LHCN-M2 (cell line): ENCODE measurements at regions not wholly inside any gene's neighbourhood (a gene's known extent, or its start where the extent isn't known, plus 50 kb on each side); places are given as distances from the start of the nearest gene placed in this dataset.

Source experiments
- DNase-seq: peaks from one replicate; pipeline ENCODE4 v3.0.0-alpha.2; 2012; ENCODE audit warnings: low read depth

GRCh38 chr10:52440612-52441285 is 126.7 kb downstream of the DKK1 start:
- no peak for DNase-seq

GRCh38 chr10:52442576-52442975 is 128.5 kb downstream of the DKK1 start:
- DNase-seq = peak; percentile 68

GRCh38 chr10:52443419-52444388 is 129.6 kb downstream of the DKK1 start:
- DNase-seq = peak; percentile 95

GRCh38 chr10:52446391-52446790 is 132.3 kb downstream of the DKK1 start:
- no peak for DNase-seq

DNA sequence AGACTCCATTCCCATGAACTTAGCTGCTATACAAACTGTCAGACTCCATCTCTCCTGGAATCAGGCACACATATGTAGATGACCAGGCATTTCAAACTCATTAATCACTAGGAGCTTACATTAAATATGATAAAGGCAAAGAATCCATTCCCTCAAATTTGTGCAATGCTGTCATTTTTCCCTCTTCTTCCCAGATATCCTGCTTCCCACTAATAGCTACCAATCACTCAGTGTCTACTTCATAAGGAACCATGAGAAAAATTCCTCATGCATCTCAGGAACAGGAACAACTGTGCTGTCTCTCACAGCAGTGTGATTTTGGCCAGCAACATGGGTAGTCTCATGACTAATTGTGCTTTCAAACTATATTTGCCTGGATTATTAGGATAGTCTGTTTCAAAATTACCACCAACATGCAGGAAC is 133.9 kb downstream of the DKK1 start:
- DNase-seq = peak; percentile 86

GRCh38 chr10:52450762-52451291 is 136.7 kb downstream of the DKK1 start:
- no peak for DNase-seq

- DNase-seq = peak; percentile 73
Measured at GRCh38 chr10:52451817-52452216, 137.7 kb downstream of the DKK1 start.

- no peak for DNase-seq
Measured at GRCh38 chr10:52452600-52453493, 138.8 kb downstream of the DKK1 start.

DNA sequence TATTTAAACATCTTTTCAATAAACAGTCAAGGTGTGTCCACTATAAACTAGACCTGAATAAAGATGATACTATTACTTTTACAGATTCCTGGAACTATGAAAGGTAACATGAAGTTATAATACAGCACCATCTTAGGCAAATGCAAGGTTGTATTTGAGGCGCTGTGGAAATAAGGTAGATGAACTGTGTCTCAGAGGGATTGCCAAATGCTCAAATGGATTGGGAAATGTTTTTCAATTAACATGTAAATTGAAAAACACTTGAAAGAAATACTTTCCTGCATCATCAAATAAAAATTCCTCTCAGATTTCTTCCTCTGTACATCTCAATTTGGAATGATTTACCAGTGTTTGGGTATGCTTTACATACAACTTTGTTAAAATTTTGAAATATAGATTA is 139.4 kb downstream of the DKK1 start:
- no peak for DNase-seq

DNA sequence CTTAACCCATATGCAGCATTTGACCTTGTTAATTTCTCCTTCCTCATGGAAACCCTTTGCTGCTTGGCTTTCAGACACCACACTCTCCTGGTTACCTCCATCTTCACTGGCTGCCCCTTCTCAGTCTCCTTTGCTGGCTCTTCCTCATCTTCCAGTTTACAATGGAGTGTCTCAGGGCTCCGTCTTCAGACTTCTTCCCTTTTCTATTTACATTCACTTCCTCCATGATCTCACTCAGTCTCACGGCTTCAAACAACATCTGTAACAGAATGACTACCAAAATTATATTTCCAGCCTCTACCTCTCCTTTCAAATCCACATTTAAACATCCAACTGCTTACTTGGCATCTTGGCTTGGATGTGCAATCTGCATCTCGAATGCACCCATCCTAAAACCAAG is 140.4 kb downstream of the DKK1 start:
- no peak for DNase-seq

GRCh38 chr10:52455098-52455497 is 141.0 kb downstream of the DKK1 start:
- DNase-seq = no peak

- DNase-seq = no peak
Measured at GRCh38 chr10:52459097-52459496, 145.0 kb downstream of the DKK1 start.

- DNase-seq = no peak
Measured at GRCh38 chr10:52463826-52464225, 149.7 kb downstream of the DKK1 start.

DNA sequence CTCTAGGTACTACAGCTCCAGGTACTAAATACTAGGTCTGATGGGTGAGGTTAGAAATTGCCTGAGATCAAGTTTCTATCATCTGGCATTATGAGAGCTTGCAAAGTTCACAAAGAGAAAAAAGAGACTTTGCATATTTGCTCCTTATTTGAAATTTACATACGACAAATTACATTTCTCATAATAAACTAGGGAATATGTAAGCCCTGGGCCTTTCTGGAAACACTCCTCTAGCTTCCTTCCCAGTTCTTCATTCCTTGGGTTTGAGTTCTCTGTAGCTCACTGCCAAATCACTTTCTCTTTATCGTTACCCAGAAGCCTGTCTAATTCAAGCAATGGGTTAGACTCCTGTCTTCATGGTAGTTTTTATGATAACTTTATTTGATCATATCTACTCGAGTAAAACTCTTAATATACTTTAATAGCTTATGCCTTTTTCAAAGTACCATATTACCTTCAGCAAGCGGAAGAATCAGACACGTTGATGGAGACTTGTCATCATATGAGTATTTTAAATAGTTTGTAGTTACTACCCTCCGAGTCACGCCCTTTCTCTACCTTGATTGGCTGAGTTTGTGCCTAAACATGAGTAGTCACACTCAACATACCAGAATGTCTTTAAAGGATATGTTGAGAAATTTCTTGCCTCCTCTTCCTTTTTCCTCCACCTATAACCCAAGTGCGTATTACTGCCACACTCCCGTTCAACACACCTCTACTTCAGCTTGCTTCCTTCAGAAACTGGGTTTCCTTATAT is 150.5 kb downstream of the DKK1 start:
- DNase-seq = no peak

GRCh38 chr10:52465202-52465601 is 151.1 kb downstream of the DKK1 start:
- no peak for DNase-seq

- DNase-seq = peak; percentile 80
Measured at GRCh38 chr10:52466464-52466863, 152.4 kb downstream of the DKK1 start.

DNA sequence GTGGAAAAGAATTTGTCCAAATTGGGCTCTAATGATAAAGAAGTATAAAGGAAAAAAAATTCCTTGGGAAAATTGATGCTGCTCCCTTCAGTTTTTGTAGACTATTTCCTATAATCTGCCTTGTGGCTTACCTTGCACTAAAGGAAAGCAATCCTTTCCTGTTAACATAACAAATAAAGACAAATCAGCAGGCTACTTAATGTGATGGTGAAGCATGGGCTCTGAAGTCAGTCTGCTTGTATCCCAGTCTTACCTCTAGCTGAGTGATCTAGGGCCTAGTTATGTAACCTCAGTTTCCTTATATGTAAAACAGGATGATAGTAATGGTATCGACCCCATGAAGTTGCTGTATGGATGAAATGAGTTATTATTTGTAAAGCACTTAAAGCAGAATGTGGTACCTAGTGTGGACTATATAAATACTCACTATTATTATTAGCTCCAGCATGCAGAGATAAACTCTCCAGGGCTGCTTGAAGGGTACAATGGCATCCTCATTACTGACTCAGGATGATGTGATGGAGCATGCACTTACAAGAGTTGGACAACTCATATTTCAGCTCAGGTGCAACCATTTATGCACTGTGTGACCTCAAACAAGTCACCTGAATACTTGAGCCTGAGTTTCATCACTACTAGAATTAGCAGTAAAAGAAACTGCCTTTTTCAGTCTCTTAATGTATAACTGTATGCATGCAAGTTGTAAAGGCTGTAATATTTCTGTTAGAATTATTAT is 156.1 kb downstream of the DKK1 start:
- no peak for DNase-seq

DNA sequence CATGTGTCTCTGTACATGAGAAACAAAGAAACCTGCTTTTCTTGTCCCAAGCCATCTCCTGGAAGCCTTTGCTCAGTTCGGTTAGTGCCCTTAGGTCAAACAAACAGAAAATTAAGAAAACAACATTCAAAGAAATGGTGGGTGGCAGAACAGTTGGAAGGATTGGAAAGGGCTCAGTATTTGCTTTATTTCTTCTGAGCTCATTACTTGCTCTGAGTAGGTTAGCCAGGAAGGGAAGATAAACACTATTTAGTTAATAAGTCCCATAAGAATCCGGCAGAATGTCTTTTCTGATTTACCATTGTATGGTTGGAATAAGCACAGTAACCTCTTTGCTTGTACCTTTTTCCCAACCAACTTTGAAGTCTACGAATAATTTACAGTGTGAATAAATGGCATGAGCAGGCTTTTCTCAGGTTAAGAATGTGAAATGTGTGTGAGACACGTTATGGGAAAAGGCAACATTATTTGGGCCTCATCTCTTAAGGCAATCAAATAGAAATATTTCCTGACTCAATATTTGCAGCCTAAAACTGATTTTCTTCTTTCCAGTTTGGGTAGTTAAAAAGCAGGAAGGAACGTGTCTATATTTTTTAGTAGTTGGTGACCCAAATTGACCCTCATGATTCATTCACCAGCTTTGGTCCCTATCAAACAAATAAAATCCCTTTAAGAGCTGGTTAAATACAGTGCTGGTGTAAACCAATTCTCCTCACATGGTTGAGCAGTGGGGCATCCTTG is 158.5 kb downstream of the DKK1 start:
- peak; percentile 20 for DNase-seq

GRCh38 chr10:52474265-52474664 is 160.2 kb downstream of the DKK1 start:
- no peak for DNase-seq
